Adrenal gland (tissue), 9 donors: ENCODE measurements at regions not wholly inside any gene's neighbourhood (a gene's known extent, or its start where the extent isn't known, plus 50 kb on each side); places are given as distances from the start of the nearest gene placed in this dataset.
"Not testable (repeated sequence)": the region's sequence is repeated elsewhere in the genome, so short reads cannot be mapped to it uniquely, and the experiment has no call there.

ENCODE experiments used
- DNase-seq, 7 donors: peaks; one replicate each; pipeline ENCODE4 v3.0.0-alpha.2; 2019 to 2020
- H3K27ac ChIP-seq, 5 donors: fragments of 200-600 bp; sonication (generic) in 4 of 5; 1 replicate in 3 of 5; 2 replicates in 2 of 5; pipeline versions ENCODE4 v1.5.1 to v1.8.0; 2016 to 2020; ENCODE audit warnings: mild to moderate bottlenecking in 1 of 5
- H3K27me3 ChIP-seq: fragments of 200-600 bp; 2 replicates; pipeline ENCODE4 v1.8.0; 2021
- H3K36me3 ChIP-seq, 2 donors: fragments of 200-600 bp; replicated peaks in 1 of 2; 1 replicate in 1 of 2; 2 replicates in 1 of 2; pipeline versions ENCODE4 v1.5.1 to v1.8.0; 2018 to 2022
- H3K4me1 ChIP-seq, 2 donors: fragments of 200-600 bp; replicated peaks in 1 of 2; 1 replicate in 1 of 2; 2 replicates in 1 of 2; pipeline versions ENCODE4 v1.5.1 to v1.8.0; 2018 to 2021
- H3K4me3 ChIP-seq, 4 donors: fragments of 200-600 bp; sonication (generic) in 3 of 4; one replicate each; pipeline ENCODE4 v1.5.1; 2016 to 2018
- H3K9me3 ChIP-seq, 3 donors: fragments of 200-600 bp; sonication (generic) in 1 of 3; replicated peaks in 1 of 3; 1 replicate in 2 of 3; 2 replicates in 1 of 3; pipeline versions ENCODE4 v1.5.1 to v1.8.0; 2016 to 2021
- POLR2A ChIP-seq, 2 donors: fragments of 450-650 bp; IDR thresholded peaks; one replicate each; pipeline ENCODE4 v1.6.1; 2017; ENCODE audit warnings: antibody characterized with exemption in 2 of 2, mild to moderate bottlenecking in 2 of 2, moderate library complexity in 1 of 2
- WGBS, 4 donors: extraction: QIAGEN DNeasy Blood & Tissue Kit in 2 of 4; methylation state at CpG; one replicate each; pipeline versions ENCODE4 v1.1.5 to v1.1.7; 2013 to 2017; 5-methylcytosine and 5-hydroxymethylcytosine counted together
- intact Hi-C, 2 donors: fragments of 100-400 bp; cut with DNase I; formaldehyde crosslinking; loops; one replicate each; pipeline versions ENCODE4 v1.14.1 to v1.15.0; 2022 to 2023
- TF ChIP-seq, protein P1 (sequence below), 6 experiments: fragments of 450-650 bp in 4 of 6; fragments of 200-600 bp in 2 of 6; sonication (generic) in 1 of 6; IDR thresholded peaks; 1 replicate in 5 of 6; 2 replicates in 1 of 6; pipeline versions ENCODE4 v1.5.1 to v1.8.0; 2016 to 2021; ENCODE audit warnings: antibody characterized with exemption in 6 of 6, mild to moderate bottlenecking in 2 of 6, moderate library complexity in 1 of 6
- donor health status: healthy with polysubstance abuse.
- donor health status: Bipolar disorder and iron deficiency.
- donor health status: DM: yes; HTN: yes; CAD: no.
- donor health status: DM: no; HTN: no; CAD: no.
- donor health status: DM: no; HTN: no; CAD: no.

DNA sequence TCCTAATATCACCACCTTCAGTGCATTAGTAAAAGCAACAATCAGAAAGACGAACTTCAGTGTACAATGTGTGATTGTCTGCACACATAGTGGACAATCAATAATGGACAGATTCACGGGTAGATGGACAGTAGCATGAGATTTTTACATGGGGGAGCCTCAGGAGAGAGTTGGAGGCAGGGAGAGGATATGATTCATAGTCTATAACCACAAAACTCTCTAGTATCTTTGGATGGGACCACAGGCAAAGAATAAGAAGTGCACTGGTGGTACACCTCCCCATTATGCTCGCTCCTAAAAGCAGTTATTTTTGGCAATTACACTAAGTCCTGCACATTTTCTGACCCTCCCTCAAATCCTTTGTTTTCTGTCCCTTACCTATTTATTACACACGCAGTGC is 624.4 kb upstream of the ACTRT1 start:
- no peak for DNase-seq
- H3K27me3 ChIP-seq = peaks cover 9% of the 10 kb centered on the region
- TF ChIP-seq, protein P1, sequence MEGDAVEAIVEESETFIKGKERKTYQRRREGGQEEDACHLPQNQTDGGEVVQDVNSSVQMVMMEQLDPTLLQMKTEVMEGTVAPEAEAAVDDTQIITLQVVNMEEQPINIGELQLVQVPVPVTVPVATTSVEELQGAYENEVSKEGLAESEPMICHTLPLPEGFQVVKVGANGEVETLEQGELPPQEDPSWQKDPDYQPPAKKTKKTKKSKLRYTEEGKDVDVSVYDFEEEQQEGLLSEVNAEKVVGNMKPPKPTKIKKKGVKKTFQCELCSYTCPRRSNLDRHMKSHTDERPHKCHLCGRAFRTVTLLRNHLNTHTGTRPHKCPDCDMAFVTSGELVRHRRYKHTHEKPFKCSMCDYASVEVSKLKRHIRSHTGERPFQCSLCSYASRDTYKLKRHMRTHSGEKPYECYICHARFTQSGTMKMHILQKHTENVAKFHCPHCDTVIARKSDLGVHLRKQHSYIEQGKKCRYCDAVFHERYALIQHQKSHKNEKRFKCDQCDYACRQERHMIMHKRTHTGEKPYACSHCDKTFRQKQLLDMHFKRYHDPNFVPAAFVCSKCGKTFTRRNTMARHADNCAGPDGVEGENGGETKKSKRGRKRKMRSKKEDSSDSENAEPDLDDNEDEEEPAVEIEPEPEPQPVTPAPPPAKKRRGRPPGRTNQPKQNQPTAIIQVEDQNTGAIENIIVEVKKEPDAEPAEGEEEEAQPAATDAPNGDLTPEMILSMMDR (IDR thresholded peaks at IDR 0.05) = no peak
- TF ChIP-seq POLR2A (IDR thresholded peaks at IDR 0.05) = no peak
- H3K27ac ChIP-seq = no peak overlapping the region
- H3K36me3 ChIP-seq = no peaks in the 10 kb centered on the region
- no peaks in the 10 kb centered on the region for H3K9me3 ChIP-seq
- WGBS, 4 donors = 69 to 84% (median 74%) methylated on average over 4 of the region's 4 CpGs
- intact Hi-C loops = no loop called here
- H3K4me3 ChIP-seq = no peak overlapping the region
- no peaks in the 10 kb centered on the region for H3K4me1 ChIP-seq

DNA sequence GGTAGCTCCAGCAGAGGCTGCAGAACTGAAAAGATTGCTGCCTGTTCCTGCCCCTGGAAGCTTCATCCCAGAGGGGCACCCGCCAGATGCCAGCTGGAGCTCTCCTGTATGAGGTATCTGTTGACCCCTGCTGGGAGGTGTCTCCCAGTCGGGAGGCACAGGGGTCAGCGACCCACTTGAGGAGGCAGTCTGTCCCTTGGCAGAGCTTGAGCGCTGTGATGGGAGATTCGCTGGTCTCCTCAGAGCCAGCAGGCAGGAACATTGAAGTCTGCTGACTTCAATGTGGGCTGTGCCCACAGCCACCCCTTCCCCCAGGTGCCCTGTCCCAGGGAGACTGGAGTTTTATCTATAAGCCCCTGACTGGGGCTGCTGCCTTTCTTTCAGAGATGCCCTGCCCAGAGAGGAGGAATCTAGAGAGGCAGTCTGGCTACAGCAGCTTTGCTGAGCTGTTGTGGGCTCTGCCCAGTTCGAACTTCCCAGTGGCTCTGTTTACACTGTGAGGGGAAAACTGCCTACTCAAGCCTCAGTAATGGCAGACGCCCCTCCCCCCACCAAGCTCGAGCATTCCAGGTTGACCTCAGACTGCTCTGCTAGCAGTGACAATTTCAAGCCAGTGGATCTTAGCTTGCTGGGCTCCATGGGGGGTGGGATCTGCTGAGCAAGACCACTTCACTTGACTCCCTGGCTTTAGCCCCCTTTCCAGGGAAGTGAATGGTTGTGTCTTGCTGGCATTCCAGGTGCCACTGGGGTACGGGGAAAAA is 622.3 kb upstream of the ACTRT1 start:
- 76 to 93% (median 85%) methylated on average over 2 to 9 of the region's 9 CpGs for WGBS, 4 donors
- not testable (repeated sequence) for DNase-seq, H3K4me1 ChIP-seq

DNA sequence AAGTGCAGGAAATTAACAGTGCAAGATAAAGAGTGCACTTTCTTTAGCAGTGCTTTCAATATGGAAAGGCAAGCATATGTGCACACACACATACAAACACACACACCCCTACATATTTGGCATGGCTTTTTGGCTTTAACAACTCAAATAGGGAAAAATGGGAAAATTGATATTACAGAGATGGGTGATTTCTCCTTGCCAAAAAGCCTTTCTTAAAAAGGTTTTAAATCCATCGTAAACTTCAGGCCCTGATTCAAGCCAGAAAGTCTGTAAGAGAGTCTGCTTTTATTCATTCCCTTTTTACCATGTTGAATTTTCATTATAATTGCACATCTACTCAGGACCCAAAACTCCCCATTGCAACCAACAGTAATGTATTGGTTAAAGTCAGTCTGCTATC is 612.0 kb upstream of the ACTRT1 start:
- no peak overlapping the region for H3K4me3 ChIP-seq
- no peak for TF ChIP-seq POLR2A (IDR thresholded peaks at IDR 0.05)
- TF ChIP-seq, protein P1 (IDR thresholded peaks at IDR 0.05) = no peak
- no peaks in the 10 kb centered on the region for H3K27me3 ChIP-seq
- no peaks in the 10 kb centered on the region for H3K36me3 ChIP-seq
- intact Hi-C loops = no loop called here
- H3K27ac ChIP-seq = no peak overlapping the region
- no peak for DNase-seq
- no peaks in the 10 kb centered on the region for H3K4me1 ChIP-seq
- no peaks in the 10 kb centered on the region for H3K9me3 ChIP-seq
- WGBS, 4 donors = 73 to 94% (median 91%) methylated on average over 1 of the region's 1 CpG

More for the DNA sequence above, 622.3 kb upstream of the ACTRT1 start:
- H3K9me3 ChIP-seq, H3K27ac ChIP-seq, intact Hi-C loops, H3K36me3 ChIP-seq, H3K4me3 ChIP-seq, H3K27me3 ChIP-seq: not testable (repeated sequence)

DNA sequence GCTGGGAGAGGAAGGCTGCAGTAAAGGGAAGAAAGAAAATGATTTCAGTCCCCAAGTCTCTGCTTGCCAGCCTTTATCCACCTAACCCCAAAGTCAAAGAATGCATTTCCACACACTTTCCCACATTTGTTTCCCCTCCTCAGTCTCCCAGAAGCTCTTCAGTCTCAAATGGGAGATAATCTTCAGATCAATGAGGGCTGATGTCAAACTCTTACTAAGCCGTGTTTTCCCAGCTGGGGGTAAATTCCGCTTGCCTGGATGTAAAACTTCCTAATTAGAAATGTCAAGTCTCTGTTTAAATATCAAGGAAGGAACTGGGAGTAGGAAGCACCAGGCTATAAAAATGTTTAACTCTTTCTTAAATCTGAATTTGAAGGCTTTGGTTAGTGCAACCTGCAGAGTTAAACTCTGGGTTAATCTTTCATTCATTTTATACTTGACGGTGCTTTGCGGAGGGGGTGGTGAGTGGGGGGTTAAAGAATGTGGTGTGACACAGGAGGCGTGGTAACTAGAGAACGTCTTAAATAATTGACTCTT is 601.4 kb upstream of the ACTRT1 start:
- intact Hi-C loops = no loop called here
- 34 to 53% (median 42%) methylated on average over 6 of the region's 6 CpGs for WGBS, 4 donors
- H3K4me1 ChIP-seq = no peaks in the 10 kb centered on the region
- no peak for TF ChIP-seq POLR2A (IDR thresholded peaks at IDR 0.05)
- TF ChIP-seq, protein P1 (IDR thresholded peaks at IDR 0.05) = no peak
- H3K9me3 ChIP-seq = peaks cover 0 to 3% (median 0%) of the 10 kb centered on the region in 3 donors
- H3K27ac ChIP-seq = no peak overlapping the region
- H3K4me3 ChIP-seq = no peak overlapping the region
- no peaks in the 10 kb centered on the region for H3K27me3 ChIP-seq
- DNase-seq = no peak
- no peaks in the 10 kb centered on the region for H3K36me3 ChIP-seq

DNA sequence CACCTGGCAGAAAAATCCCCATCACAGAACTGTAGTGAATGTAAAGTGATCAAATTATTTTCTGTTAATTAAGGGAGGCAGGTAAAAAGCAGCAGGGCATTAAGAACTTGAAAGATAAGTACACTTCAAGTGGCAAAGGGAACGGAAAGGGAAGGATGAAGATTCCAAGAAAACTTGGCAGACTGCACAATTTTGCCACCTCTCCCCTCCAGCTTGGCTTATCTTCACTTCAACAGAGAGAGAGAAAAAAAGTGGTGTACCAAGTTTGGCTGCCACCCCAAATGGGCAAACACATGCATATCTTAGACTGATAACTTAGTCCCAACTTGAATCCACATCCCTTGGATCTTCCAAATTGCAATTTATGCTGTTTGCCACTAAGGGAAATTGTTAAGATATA is 598.1 kb upstream of the ACTRT1 start:
- H3K27ac ChIP-seq = no peak overlapping the region
- H3K4me3 ChIP-seq = no peak overlapping the region
- WGBS, 4 donors = 54 to 84% (median 60%) methylated on average over 1 of the region's 1 CpG
- no peaks in the 10 kb centered on the region for H3K4me1 ChIP-seq
- no peaks in the 10 kb centered on the region for H3K9me3 ChIP-seq
- TF ChIP-seq, protein P1 (IDR thresholded peaks at IDR 0.05) = no peak
- no peak for TF ChIP-seq POLR2A (IDR thresholded peaks at IDR 0.05)
- H3K27me3 ChIP-seq = no peaks in the 10 kb centered on the region
- no peak for DNase-seq
- no peaks in the 10 kb centered on the region for H3K36me3 ChIP-seq
- intact Hi-C loops = no loop called here
